ENCODE measurements at regions not wholly inside any gene's neighbourhood (a gene's known extent, or its start where the extent isn't known, plus 50 kb on each side); places are given as distances from the start of the nearest gene placed in this dataset.
"Not testable (repeated sequence)": the region's sequence is repeated elsewhere in the genome, so short reads cannot be mapped to it uniquely, and the experiment has no call there.

DNA sequence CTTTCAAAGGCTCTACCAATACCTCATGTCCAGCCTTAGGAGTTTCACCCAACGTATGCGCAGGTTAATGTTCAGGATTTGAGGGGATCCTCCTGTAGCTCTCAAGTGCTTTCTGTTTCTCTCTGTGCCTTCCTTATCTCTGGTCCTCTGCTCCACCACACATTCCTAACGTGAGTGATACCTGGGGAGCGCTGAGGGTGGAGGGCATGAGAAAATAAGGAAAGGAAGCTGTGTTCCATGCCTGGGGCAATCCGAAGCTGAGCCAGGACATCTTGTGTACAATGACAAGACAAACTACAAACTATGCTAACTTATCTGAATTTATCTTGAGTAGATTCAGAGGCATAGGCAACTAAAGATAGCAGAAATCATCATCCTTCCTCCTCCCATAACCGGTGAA is 136.4 kb downstream of the SST start:
- no peak for FAIRE-seq

DNA sequence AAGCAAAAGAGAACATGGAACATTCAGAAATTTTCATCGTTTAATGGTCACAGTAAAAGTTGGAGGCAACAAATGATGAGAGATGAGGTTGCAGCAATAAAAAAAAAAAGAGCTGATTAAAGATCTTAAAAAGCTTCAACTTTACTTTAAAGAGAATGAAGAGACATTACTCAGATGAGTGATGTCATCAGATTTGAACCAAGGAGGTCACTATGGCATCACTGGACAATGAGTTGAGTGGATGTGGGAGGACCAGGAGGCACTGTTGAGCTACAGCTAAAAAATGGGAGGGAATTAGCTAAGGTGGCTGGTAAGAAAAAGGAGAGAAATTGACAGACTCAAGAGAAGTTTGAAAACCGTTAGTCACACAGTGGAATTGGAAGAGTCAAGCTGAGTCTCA is 138.4 kb downstream of the SST start:
- no peak for FAIRE-seq

DNA sequence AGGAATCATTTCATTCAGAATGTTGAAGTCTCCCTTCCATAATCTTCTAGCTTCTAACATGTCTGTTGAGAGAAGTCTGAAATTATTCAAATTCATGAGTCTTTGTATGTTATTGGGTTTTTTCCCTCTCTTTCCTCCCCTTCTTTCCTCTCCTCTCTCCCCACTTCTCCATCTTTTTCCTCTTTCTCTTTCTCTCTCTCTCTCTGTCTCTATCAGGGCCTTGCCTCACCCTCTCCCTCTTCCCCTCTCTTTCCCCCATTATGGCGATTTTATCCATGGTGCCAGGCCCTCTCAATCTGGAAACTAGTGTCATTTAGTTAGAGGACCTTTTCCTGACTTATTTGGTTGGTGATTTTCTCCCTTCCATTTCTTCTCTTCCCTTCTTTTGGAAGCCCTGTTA is 147.3 kb downstream of the SST start:
- no peak for FAIRE-seq

DNA sequence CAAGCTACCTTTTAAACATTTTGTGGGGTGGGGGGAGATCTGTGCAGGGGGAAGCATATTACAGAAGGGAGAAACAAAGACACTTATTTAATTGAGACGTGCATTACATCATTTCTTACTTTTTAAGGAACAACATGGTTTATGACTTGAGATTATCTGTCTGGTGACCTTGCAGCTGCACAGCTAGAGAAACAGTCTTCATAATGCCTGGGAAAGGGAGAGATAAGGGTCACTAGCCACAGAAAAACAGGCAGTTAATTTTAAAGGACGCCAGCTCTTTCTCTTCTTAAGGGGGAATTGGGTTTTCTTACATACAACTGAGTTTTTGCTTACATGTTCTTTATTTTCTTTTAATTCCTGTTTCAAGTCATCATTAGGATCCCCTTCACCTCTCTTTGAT is 147.9 kb downstream of the SST start:
- FAIRE-seq: no peak

DNA sequence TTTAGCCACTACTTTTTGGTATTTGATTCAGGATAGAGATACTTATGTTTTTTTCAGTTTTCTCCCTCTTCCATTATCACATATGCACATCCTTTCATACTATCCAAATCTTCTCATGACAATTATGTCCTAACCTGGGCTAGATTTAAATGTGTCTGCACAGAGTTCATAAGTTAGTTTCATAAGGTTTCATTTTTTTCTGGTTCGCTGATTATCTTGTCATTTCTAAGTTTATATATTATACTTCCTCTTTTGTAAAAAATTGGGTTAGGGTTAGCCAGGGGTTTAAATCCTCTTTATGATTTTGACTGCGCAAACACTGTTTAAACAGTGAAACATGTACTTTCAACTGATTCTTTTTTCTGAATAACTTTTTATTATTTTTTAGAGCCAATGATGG is 148.6 kb downstream of the SST start:
- no peak for FAIRE-seq

DNA sequence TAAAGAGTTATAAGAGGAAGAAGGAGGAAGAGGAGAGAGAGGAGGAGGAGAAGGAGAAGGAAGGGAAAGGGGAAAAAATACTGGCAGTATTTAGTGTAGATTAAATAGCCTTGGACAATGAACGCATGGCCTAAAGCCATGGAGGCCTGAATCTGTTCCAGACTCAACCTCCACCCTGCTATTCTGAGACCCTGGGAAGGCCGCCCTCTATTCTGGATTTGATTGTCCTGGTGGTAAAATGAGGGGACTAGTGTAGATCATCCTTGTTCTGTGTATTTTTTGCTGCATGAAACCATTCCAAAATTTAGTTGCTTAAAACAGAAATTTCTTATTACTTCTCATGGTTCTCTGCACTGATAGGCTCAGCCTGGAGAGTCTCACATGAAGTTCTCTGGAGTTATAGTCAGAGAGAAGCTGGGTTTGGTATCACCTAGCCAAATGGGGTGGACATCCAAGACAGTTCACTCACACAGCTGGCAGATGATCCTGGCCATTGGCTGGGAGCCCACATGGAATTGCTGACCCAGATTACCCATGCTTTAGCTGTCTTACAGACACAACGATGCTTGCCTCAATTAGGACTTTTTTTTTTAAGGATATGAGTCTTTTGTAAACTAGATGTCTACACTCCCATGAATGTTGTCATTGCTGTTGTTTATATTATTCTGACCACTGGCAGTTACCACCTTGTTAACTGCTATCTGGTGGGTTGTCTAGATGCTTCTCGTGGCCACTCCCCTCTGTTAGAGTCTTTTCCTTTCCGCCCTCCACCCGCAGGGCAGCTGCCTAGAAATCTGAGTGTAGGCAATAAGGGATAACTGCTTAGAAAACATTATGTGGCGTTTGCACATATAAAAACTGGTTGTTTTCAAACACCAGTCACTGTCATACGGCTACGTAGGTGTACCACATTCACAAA is 149.9 kb downstream of the SST start:
- no peak for FAIRE-seq

DNA sequence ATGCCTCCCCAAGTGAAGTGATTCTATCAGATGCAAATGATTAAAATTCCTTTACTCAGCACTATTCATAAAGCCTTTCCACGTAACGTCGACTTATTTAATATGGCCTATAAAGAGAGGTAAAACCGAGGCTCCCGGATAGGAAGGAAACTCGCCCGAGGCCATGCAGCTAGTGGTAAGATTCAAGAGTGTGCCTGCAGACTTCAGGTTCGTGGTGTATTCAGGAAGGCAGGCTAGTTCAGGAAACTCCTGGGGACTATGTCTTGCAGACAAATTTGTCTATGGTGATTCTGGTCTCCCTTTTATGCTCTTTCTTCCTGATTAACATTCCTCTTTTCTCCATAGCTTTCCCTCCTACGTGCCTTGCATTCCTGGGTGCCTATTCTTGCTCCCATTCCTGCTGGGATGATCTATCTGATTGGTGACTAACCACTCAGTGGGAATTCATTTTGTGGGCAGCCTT is 150.7 kb downstream of the SST start:
- FAIRE-seq: no peak

DNA sequence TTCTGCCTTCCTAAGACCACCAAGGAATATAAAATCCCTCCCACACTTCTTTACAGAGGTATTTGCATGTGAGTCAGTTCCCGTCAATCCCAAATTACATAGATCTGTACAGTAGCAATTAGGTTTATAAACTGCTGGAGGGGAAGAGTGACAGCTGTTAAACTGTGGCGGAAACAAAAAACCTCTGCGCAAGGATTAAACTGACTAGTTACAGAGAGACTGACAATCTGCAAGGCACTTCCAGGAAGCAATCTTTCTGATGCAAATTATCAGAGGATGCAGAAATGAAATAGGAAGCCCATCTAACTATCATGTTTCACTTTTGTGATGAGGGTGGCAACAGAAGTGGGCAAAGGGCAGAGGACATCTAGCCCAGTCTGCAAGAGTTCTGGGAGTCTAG is 150.4 kb downstream of the RTP4 start:
- no peak for FAIRE-seq

DNA sequence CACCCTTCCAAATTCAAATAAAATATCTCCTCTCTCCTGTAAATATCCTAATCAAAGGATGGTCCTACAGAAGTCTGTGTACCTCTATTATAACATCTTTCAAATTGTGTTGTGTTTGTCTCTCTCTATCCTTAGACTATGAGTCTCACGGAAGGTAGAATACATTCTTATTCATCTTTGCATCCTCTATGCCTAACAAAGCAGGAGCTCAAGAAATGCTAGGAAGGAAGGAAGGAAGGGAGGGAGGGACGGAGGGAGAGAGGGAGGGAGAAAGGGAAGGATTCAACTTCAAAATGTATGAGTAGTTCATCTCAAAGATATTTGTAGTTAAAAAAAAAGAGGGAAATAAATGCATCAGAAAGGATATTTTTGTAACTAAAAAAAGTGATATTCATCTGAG is 150.0 kb downstream of the RTP4 start:
- FAIRE-seq: no peak

DNA sequence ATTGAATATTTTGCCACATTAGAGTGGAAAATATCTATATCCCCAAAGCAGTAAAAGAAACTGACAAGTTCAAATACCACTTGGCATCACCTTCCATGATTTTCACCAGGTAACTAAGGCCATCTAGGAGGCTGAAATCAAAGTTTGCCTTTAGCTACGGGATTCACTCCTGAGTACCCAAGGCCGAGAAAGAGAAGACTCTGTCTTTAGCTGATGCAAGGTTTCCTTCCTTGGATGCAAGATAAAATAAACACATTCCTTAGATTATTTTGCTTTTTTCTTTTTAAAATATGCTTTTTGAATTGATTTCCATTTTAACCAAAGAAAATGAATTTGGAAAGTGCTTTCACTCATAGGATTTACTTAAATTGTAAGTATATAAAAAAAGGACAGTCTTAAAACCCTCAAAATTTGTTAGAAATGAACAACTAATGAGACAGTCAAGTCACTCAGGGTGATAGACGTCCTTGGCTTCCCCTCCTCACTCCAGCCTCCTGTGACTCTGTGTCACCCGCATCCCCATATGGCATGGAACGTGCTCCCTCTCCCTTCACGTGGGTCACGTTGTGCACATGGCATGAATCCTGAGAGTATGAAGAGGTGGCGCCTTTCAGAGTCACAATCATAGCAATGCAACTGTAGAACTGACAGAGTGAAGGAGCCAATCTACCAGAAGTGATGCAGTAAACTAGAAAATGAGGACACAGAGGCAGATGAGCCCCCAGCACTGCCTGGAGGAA is 148.4 kb downstream of the RTP4 start:
- FAIRE-seq: no peak

DNA sequence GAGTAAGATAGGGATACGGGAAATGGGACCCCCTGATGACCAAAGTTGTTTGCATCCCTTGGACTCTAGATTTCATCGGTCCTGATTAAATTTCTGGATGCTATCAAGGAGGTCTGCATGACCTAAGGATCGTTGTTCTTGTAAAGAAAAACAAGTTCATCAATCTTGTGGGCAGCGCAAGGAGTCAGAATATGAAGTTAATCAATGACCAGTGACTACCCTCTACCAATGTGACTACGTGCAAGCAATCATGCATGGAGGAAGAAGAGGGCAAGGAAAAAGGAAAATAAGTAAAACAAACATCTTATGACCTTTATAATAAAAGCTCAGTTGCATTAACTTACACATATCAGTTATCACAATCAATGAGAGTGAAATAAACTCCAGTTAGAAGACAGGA is 139.7 kb downstream of the RTP4 start:
- no peak for FAIRE-seq

DNA sequence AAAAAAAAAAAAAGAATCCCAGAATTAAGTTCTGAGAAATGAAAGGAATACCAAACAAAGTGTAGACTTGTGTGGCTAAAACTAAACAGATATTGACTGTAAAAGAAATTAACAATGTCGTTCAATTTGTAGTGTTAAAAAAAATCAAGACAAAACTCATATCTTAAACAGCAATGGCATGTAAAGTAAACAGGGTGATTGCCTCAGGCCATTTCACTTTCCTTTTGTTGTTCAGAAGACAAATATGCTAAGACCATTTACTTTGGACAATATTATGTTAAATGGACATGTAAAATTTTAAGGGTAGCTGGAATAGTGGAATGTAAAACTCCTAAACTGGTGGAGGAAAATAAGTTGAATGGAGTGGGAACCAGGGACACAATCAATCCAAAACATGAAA is 139.1 kb downstream of the RTP4 start:
- FAIRE-seq: no peak

DNA sequence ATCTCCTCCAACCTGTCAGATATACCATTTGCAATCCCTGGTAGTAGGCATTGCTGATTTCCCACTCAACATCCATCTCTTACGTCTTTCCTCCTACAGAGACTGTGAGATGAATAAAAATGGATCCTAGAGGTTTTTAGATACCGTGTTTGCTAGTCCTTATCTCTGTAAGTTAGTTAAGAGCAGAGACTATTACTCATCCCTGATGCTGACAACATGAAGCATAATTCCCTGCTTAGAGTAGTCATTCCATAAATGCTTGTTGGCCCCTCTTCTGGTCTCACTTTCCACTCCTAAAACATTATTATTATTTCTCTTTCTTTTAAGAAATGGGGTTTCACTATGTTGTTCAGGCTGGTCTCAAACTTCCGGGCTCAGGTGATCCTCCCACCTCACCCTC is 136.2 kb downstream of the RTP4 start:
- no peak for FAIRE-seq

DNA sequence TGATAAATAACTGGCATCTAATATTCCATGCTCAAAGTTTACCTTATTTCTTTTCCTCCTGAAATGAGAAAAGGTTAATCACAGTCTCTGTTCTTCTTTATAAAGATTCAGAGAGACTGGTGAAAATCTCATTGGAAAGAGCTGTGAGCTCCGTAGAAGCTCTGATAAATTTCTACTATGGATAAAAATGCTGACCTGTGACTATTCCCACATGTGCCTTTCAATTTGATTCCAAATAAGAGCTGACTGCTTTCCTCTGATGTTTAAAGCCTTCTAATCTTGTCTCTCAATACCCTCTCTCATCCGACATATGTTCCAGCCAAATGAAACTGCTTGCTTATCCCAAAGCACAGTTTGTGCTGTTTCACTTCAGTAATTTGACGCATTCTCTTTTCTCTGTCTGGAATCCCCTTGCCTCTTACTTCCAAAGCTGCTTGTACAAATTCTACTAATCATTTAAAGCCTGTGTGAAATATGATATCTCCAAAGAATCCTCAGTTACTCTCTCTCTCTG is 130.1 kb downstream of the RTP4 start:
- FAIRE-seq: no peak

DNA sequence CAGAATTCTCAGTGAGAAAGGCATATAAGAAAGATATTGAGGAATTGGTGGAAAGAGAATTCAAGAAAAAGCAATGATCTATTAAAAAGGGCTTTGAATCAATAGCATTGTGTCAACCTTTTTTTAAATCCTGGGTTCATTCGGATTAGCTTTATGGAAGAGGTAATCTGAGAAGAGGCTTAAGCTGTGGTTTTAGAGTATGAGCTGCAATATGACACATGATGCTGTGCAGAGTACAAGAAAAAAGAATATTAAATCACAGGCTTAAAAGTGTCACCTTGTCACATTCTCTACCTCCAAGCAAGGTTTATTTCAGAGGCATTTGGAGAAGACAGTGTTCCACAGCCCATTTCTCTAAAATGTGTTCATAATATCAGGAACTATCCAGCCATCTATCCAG is 128.9 kb downstream of the RTP4 start:
- FAIRE-seq: no peak

DNA sequence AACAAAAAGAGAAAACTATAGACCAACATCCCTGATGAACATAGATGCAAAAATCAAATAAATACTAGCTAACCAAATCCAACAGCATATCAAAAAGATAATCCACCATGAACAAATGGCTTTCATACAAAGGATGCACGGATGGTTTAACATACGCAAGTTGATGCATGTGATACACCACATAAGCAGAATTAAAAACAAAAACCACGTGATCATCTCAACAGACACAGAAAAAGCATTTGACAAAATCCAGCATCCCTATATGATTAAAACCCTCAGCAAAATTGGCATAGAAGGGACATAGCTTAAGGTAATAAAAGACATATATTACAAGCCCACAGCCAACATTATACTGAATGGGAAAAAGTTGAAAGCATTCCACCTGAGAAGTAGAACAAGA is 125.9 kb downstream of the RTP4 start:
- not testable (repeated sequence) for FAIRE-seq

DNA sequence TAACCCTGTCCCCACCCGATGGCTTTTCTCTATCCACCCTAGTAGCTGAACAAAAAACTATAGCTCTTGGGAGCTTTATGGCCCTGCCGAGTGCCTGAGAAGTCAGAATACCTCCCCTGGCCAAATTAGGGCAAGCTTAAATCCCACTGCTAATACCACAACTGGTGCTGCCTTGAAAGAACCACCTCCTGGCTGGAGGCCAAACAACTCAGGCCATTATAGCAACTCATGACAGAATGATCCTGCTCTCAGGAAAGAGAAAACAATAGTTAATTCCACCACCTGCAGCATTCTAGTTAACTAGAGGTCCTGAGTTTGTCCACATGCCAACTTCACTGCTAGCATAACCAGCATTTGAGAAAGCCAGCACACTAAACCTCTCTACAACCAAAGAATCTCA is 123.2 kb downstream of the RTP4 start:
- FAIRE-seq: no peak

DNA sequence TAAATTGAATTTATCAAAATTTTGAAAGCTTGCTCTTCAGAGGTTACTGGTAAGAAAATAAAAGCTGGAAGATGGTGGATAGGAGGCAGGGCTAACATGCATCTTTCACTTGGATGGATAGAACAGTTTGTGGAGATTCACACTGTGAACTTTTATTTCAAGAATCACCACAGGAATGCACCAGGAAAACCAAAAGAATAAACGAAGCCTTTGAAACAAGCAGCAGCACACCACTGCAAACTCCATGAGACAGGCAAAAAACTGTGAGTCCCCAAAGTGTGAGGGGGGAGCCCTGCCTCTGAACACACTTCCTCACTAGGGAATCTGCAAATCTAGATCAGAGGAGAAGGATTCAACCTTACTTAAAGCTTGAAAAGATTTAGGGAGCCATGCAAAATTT is 122.2 kb downstream of the RTP4 start:
- no peak for FAIRE-seq

DNA sequence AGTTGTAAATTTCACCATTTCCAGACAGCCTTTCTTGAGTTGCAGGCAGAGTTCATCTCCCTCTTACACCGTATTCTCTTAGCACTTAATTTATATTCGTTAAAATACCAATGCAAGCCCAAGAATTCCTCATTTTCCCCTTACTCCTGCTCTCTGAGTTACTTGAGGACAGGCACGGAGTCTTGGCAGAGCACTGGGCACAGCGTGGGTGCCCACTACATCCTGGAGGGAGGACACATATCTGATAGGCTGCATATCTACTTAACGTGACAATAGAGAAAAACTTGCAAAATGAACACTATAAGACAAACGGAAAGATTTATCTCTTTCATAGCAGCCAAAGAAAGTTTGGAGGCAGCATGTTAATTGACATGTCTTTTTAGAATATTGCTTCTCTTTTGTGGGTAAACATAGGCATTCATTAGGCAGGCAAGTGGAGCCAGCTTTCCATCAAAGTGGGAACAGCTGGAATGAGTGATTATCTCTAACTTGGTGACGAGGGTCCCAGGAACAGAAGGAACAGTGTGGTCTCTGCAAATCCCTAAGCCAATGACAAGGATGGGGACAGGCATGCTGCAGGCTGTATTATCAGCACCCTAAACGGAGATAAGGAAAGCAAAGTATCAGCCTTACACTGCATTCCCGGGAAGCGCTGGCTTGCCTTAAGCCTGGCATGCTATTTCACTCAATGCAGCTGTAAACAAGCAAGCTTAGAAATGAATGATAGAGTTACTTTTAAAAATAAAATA is 116.5 kb downstream of the RTP4 start:
- no peak for FAIRE-seq

DNA sequence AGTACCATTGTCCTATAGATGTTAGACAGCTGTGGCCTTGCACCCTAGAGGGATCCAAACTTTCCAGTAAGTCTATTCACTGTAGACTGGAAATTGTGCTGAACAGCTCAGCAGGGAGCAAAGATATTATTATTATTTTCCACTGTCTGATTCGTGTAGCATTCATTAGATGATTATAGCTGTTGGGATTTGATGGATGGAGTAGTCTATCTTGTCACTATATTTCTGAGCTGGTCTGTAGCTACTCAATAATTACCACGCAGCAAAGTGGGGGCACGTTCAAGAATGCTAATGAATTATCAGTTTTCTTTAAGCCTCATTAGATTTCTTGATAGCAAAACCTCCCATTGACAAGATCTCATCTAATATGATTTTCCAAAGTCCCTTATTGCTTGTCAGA is 113.2 kb downstream of the RTP4 start:
- no peak for FAIRE-seq

DNA sequence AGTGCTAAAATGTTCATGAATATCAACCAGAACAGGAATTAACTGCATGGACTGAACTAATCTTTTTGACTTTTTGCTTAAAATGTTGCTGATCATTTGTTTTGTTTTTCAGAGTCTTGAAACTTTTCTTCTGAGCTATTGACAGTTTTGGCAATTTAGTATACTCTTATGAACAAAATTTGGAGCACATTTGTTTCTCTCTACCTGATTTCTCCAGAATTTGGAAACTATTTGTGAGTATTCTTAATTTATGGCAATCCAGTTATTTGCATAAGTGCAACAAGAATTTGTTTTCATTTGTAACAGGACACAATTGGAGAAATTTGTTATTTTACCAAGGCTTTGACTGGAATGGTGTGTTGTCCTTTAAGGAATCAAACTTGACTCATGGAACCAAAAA is 107.4 kb downstream of the RTP4 start:
- FAIRE-seq: not testable (repeated sequence)

DNA sequence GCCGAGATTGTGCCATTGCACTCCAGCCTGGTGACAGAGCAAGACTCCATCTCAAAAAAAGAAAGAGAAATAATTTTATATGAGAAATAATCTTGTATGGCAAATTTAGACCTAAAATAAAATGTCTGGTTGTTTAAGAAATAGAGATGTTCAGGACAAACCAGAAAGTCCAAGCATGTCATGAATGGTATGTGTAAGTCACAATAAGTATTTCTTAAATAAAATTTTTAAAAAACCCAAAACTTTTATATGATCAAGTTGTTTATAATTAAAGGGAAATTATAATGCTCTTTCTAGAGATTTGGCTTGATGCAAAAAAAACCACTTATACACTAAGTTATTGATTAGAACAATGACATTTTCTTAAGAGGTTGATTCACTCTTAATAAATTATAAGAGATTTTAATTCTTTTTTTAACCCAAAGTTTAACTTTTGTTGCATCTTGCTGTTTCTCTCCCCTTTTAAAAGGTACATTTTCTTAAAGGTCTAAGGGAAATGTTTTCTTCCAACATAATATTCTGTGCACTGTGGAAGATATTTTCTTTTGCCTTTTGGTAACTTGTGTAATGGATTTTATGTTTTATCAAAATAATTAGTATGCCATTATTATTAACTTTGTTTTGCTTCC is 105.7 kb downstream of the RTP4 start:
- FAIRE-seq: peak; percentile 34

DNA sequence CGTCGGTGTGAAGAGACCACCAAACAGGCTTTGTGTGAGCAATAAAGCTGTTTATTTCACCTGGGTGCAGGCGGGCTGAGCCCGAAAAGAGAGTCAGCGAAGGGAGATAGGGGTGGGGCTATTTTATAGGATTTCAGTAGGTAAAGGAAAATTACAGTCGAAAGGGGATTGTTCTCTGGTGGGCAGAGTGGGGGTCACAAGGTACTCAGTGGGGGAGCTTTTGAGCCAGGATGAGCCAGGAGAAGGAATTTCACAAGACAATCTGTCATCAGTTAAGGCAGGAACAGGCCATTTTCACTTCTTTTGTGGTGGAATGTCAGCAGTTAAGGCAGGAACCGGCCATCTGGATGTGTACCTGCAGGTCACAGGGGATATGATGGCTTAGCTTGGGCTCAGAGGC is 98.1 kb downstream of the RTP4 start:
- not testable (repeated sequence) for FAIRE-seq

All from A204.1 (cell line).